PC-3 (cell line): ENCODE measurements at regions not wholly inside any gene's neighbourhood (a gene's known extent, or its start where the extent isn't known, plus 50 kb on each side); places are given as distances from the start of the nearest gene placed in this dataset.

Source experiments
- ATAC-seq: fragments of 200-7000 bp; cut with Tn5 transposase; 2 replicates; pipeline ENCODE4 v1.9.1; 2020; ENCODE audit warnings: mild to moderate bottlenecking, moderate library complexity
- BruUV-seq: library from RNA; stranded (reverse); fragments of 400-500 nt; replicated peaks from 2 replicates; lab custom pipeline; 2021; lab: Mats Ljungman, UMichigan
- CTCF ChIA-PET: fragments of 300-600 bp; sonication (Branson Sonifier 250); formaldehyde crosslinking; loops from one replicate; lab custom pipeline; 2022; ENCODE audit warnings: antibody characterized with exemption; lab: Charles Lee
- POLR2A ChIA-PET: fragments of 300-600 bp; sonication (Branson Sonifier 250); formaldehyde crosslinking; loops from one replicate; lab custom pipeline; 2022; ENCODE audit warnings: antibody characterized with exemption; ENCODE audit not compliant: unreplicated experiment; lab: Charles Lee
- DNase-seq: peaks from one replicate; pipeline ENCODE4 v3.0.0-alpha.2; 2015
- H2AFZ ChIP-seq: fragments of 300-600 bp; sonication (generic); 2 replicates; pipeline ENCODE4 v1.6.0; 2016; ENCODE audit warnings: antibody characterized with exemption, low read length
- H3F3A ChIP-seq: fragments of 300-600 bp; sonication (generic); one replicate; pipeline ENCODE4 v1.6.0; 2017; ENCODE audit warnings: antibody characterized with exemption, low read length, control low read depth, mild to moderate bottlenecking; ENCODE audit not compliant: unreplicated experiment
- H3K27ac ChIP-seq: fragments of 300-600 bp; sonication (generic); 2 replicates; pipeline ENCODE4 v1.5.1; 2016; ENCODE audit warnings: mild to moderate bottlenecking, low read length
- H3K27me3 ChIP-seq: fragments of 300-600 bp; sonication (generic); 2 replicates; pipeline ENCODE4 v1.6.1; 2016; ENCODE audit warnings: low read length, mixed read lengths
- H3K36me3 ChIP-seq: fragments of 300-600 bp; sonication (generic); 2 replicates; pipeline ENCODE4 v1.6.1; 2016; ENCODE audit warnings: low read depth, mixed run types, low read length, mixed read lengths
- H3K4me1 ChIP-seq: fragments of 300-600 bp; sonication (generic); 2 replicates; pipeline ENCODE4 v1.5.1; 2016; ENCODE audit warnings: low read length; ENCODE audit not compliant: insufficient read depth
- H3K4me2 ChIP-seq: fragments of 300-600 bp; sonication (generic); 2 replicates; pipeline ENCODE4 v1.6.0; 2016; ENCODE audit warnings: low read length
- H3K4me3 ChIP-seq: fragments of 300-600 bp; sonication (generic); 2 replicates; pipeline ENCODE4 v1.5.1; 2016; ENCODE audit warnings: mild to moderate bottlenecking, low read length, mixed read lengths
- H3K79me2 ChIP-seq: fragments of 300-600 bp; sonication (generic); 2 replicates; pipeline ENCODE4 v1.6.1; 2017; ENCODE audit warnings: low read length, mixed read lengths
- H3K9ac ChIP-seq: fragments of 300-600 bp; sonication (generic); 2 replicates; pipeline ENCODE4 v1.6.0; 2016; ENCODE audit warnings: mild to moderate bottlenecking, low read length
- H3K9me2 ChIP-seq: fragments of 300-600 bp; sonication (generic); replicated peaks from 2 replicates; pipeline ENCODE4 v1.6.1; 2016; ENCODE audit warnings: mixed run types, low read length, mixed read lengths
- H3K9me3 ChIP-seq: fragments of 300-600 bp; sonication (generic); 2 replicates; pipeline ENCODE4 v1.6.1; 2016; ENCODE audit warnings: low read length, mixed read lengths
- H4K20me1 ChIP-seq: fragments of 300-600 bp; sonication (generic); 2 replicates; pipeline ENCODE4 v1.6.1; 2016; ENCODE audit warnings: low read length, mixed read lengths
- EZH2 ChIP-seq: fragments of 300-600 bp; sonication (generic); IDR thresholded peaks from one replicate; pipeline ENCODE4 v1.6.1; 2017; ENCODE audit warnings: antibody characterized with exemption, mild to moderate bottlenecking, low read length; ENCODE audit not compliant: unreplicated experiment
- intact Hi-C: fragments of 100-400 bp; cut with micrococcal nuclease; formaldehyde crosslinking; loops from 2 replicates; pipeline ENCODE4 v1.9.0; 2023
- TF ChIP-seq, protein P1 (sequence below): fragments of 300-600 bp; sonication (generic); conservative IDR thresholded peaks from 2 replicates; pipeline ENCODE4 v1.5.1; 2017; ENCODE audit warnings: antibody characterized with exemption, low read depth, mild to moderate bottlenecking, low read length

DNA sequence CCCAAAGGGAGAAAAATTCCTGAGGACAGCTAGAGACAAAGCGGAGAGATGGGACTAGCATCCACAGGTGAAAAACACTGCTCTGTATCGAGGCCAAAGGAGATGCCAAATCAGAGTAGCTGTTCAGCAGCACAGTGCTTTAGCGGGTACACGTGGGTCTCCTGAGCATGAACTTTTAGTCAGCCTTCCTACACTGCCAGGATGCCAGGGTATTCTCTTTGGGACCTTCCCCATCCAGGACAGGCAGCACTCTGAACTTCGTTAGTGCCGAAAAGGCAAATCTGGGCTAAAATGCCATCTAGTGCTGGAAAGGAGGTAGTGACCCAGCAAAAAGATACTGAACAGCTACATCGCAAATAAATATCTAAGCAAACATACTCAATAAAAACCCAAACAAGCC lies 64.9 kb downstream of the C6orf58 start:
- POLR2A ChIA-PET, result no interaction called here
- Histone ChIP-seq H4K20me1 (no peaks in the 10 kb centered on the region), H3K9ac (no peak overlapping the region), H3K79me2 (no peaks in the 10 kb centered on the region), H3F3A (no peaks in the 10 kb centered on the region), H3K9me3 (no peaks in the 10 kb centered on the region), H3K4me3 (no peak overlapping the region), H3K27ac (no peak overlapping the region), H3K4me1 (no peaks in the 10 kb centered on the region), H3K36me3 (no peaks in the 10 kb centered on the region), H2AFZ (peak overlapping the region; percentile 43; the same call in 1 of the 2 replicates), H3K4me2 (no peak overlapping the region), H3K27me3 (no peaks in the 10 kb centered on the region), H3K9me2 (no peaks in the 10 kb centered on the region)
- CTCF ChIA-PET, result interaction anchor here (0.6 kb wide), 3 partner anchors 19 to 265 kb away, joined by 3 to 5 read pairs (median 4); no protein-coding TSS in a partner anchor
- peak; percentile 70 for ATAC-seq
- intact Hi-C loops, result loop anchor here (1.0 to 2.0 kb wide), 3 partner anchors 36 to 88 kb away; no protein-coding TSS in a partner anchor
- peak; percentile 64 for DNase-seq
- no TSS peak for BruUV-seq
- TF ChIP-seq EZH2, result no peak
- TF ChIP-seq, protein P1, sequence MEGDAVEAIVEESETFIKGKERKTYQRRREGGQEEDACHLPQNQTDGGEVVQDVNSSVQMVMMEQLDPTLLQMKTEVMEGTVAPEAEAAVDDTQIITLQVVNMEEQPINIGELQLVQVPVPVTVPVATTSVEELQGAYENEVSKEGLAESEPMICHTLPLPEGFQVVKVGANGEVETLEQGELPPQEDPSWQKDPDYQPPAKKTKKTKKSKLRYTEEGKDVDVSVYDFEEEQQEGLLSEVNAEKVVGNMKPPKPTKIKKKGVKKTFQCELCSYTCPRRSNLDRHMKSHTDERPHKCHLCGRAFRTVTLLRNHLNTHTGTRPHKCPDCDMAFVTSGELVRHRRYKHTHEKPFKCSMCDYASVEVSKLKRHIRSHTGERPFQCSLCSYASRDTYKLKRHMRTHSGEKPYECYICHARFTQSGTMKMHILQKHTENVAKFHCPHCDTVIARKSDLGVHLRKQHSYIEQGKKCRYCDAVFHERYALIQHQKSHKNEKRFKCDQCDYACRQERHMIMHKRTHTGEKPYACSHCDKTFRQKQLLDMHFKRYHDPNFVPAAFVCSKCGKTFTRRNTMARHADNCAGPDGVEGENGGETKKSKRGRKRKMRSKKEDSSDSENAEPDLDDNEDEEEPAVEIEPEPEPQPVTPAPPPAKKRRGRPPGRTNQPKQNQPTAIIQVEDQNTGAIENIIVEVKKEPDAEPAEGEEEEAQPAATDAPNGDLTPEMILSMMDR, result peak; percentile 62
